Keratinocyte (primary cell): ENCODE measurements at regions not wholly inside any gene's neighbourhood (a gene's known extent, or its start where the extent isn't known, plus 50 kb on each side); places are given as distances from the start of the nearest gene placed in this dataset.

Experiments used
- DNase-seq: peaks from one replicate; pipeline ENCODE4 v3.0.0-alpha.2; 2011; ENCODE audit warnings: low read depth, missing footprints, low spot score
- FAIRE-seq: peaks from 2 replicates; lab custom pipeline; 2011; peaks lifted over from hg19 to GRCh38; lab: Jason Lieb, UNC
- H2AFZ ChIP-seq: 2 replicates; pipeline ENCODE4 v1.6.0; 2012; ENCODE audit warnings: low read length, control low read depth, inconsistent platforms; ENCODE audit not compliant: control insufficient read depth
- H3K27ac ChIP-seq: 2 replicates; pipeline ENCODE4 v1.5.1; 2011; ENCODE audit warnings: low read length; ENCODE audit not compliant: control insufficient read depth, insufficient read depth
- H3K27me3 ChIP-seq: 3 replicates; pipeline ENCODE4 v1.6.0; 2011; ENCODE audit warnings: low read length; ENCODE audit not compliant: control insufficient read depth, insufficient read depth; ENCODE audit errors: extremely low read depth
- H3K36me3 ChIP-seq, 2 experiments: 2 replicates in 1 of 2; 3 replicates in 1 of 2; pipeline ENCODE4 v1.5.1; 2011; ENCODE audit warnings: low read length in 2 of 2, mild to moderate bottlenecking in 1 of 2; ENCODE audit not compliant: control insufficient read depth in 2 of 2, insufficient read depth in 2 of 2; ENCODE audit errors: extremely low read depth in 1 of 2
- H3K4me1 ChIP-seq: 3 replicates; pipeline ENCODE4 v1.5.1; 2011; ENCODE audit warnings: low read length; ENCODE audit not compliant: control insufficient read depth, insufficient read depth; ENCODE audit errors: extremely low read depth
- H3K4me2 ChIP-seq: 3 replicates; pipeline ENCODE4 v1.6.0; 2011; ENCODE audit warnings: low read depth, low read length; ENCODE audit not compliant: control insufficient read depth, insufficient read depth; ENCODE audit errors: extremely low read depth
- H3K4me3 ChIP-seq, 3 experiments: fragments of 200-600 bp in 1 of 3; sonication (generic) in 1 of 3; 2 replicates in 2 of 3; 3 replicates in 1 of 3; pipeline ENCODE4 v1.5.1; 2011 to 2016; ENCODE audit warnings: low read length in 3 of 3, mild to moderate bottlenecking in 3 of 3, control low read depth in 2 of 3, inconsistent platforms in 1 of 3, low read depth in 1 of 3, mixed read lengths in 1 of 3, mixed run types in 1 of 3, moderate library complexity in 1 of 3; ENCODE audit not compliant: control insufficient read depth in 2 of 3, insufficient read depth in 2 of 3; ENCODE audit errors: extremely low read depth in 1 of 3
- H3K79me2 ChIP-seq: 2 replicates; pipeline ENCODE4 v1.6.0; 2012; ENCODE audit warnings: low read length; ENCODE audit not compliant: control insufficient read depth, insufficient read depth
- H3K9ac ChIP-seq: 3 replicates; pipeline ENCODE4 v1.6.0; 2011; ENCODE audit warnings: low read length; ENCODE audit not compliant: control insufficient read depth, insufficient read depth; ENCODE audit errors: extremely low read depth
- H3K9me1 ChIP-seq: 3 replicates; pipeline ENCODE4 v1.6.0; 2011; ENCODE audit warnings: low read length; ENCODE audit not compliant: control insufficient read depth, insufficient read depth; ENCODE audit errors: extremely low read depth
- H3K9me3 ChIP-seq: 2 replicates; pipeline ENCODE4 v1.5.1; 2012; ENCODE audit warnings: low read depth, low read length; ENCODE audit not compliant: control insufficient read depth
- H4K20me1 ChIP-seq: 3 replicates; pipeline ENCODE4 v1.6.0; 2011; ENCODE audit warnings: low read length; ENCODE audit not compliant: control insufficient read depth, insufficient read depth; ENCODE audit errors: extremely low read depth
- EZH2 ChIP-seq: IDR thresholded peaks from one replicate; pipeline ENCODE4 v1.6.1; 2012; ENCODE audit warnings: inconsistent platforms, mild to moderate bottlenecking, low read length, moderate library complexity
- dilution Hi-C: fragments of 300-500 bp; cut with MboI; formaldehyde crosslinking; loops from one replicate; pipeline ENCODE4 v1.7.0; 2020; ENCODE audit warnings: low sequenced_read_pairs; ENCODE audit not compliant: extremely low pct_ligation_motif_present
- TF ChIP-seq, protein P1 (sequence below), 3 experiments: IDR thresholded peaks in 1 of 3; conservative IDR thresholded peaks in 1 of 3; optimal IDR thresholded peaks in 1 of 3; 2 replicates in 2 of 3; 3 replicates in 1 of 3; pipeline versions ENCODE3 to v1.5.1; 2011; ENCODE audit warnings: low read length in 3 of 3, mild to moderate bottlenecking in 3 of 3, moderate library complexity in 2 of 3, control low read depth in 1 of 3, inconsistent platforms in 1 of 3; ENCODE audit not compliant: insufficient read depth in 2 of 3; ENCODE audit errors: extremely low read depth in 1 of 3

DNA sequence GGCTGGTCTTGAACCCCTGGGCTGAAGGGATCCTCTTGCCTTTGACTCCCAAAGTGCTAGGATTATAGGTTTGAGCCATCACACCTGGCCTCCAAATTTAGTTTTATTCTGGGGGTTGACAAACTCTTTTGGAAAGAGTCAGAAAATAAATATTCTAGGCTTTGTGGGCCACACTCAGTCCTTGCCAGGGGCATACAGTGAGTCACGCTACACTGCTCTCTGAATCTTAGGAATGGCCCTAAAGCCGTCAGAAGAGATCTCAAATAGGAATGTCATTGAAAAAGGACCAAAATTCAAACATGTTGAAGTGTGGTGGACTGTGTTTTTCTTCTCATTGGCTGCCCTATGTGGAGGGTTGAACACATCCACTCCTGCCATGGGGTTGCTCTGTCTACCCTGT lies 127.7 kb upstream of the BASP1 start:
- dilution Hi-C loops, result no loop called here

DNA sequence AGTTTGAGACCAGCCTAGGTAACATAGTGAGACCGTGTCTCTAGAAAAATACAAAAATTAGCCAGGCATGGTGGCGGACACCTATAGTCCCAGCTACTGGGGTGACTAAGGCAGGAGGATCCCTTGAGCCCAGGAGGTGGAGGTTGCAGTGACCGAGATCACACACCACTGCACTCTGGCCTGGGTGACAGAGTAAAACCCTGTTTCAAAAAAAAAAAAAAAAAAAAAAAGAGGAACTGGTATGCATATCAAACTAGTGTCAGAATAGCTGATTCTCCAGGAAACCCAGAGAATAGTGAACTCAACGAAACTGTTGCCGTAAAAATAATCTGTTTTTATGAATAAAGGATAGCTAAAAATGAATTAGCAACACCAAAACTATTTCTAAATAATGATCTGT lies 126.6 kb upstream of the BASP1 start:
- no peaks in the 10 kb centered on the region for H3K9me1 ChIP-seq
- H3K36me3 ChIP-seq, result no peaks in the 10 kb centered on the region
- no peaks in the 10 kb centered on the region for H3K27me3 ChIP-seq
- no peak overlapping the region for H3K4me2 ChIP-seq
- no peak overlapping the region for H2AFZ ChIP-seq
- H3K4me1 ChIP-seq, result peaks cover 11% of the 10 kb centered on the region
- TF ChIP-seq, protein P1, sequence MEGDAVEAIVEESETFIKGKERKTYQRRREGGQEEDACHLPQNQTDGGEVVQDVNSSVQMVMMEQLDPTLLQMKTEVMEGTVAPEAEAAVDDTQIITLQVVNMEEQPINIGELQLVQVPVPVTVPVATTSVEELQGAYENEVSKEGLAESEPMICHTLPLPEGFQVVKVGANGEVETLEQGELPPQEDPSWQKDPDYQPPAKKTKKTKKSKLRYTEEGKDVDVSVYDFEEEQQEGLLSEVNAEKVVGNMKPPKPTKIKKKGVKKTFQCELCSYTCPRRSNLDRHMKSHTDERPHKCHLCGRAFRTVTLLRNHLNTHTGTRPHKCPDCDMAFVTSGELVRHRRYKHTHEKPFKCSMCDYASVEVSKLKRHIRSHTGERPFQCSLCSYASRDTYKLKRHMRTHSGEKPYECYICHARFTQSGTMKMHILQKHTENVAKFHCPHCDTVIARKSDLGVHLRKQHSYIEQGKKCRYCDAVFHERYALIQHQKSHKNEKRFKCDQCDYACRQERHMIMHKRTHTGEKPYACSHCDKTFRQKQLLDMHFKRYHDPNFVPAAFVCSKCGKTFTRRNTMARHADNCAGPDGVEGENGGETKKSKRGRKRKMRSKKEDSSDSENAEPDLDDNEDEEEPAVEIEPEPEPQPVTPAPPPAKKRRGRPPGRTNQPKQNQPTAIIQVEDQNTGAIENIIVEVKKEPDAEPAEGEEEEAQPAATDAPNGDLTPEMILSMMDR (optimal IDR thresholded peaks at IDR 0.05 in 1 of 3, IDR thresholded peaks at IDR 0.05 in 1 of 3, conservative IDR thresholded peaks at IDR 0.05 in 1 of 3; ENCODE audit: extremely low read depth in 1 of 3, insufficient read depth in 2 of 3, low read length in 3 of 3), result no peak
- TF ChIP-seq EZH2, result no peak
- FAIRE-seq (no peak), DNase-seq (no peak)
- no peaks in the 10 kb centered on the region for H3K79me2 ChIP-seq
- no peak overlapping the region for H3K9ac ChIP-seq
- H3K27ac ChIP-seq, result no peak overlapping the region
- dilution Hi-C loops, result no loop called here
- H3K9me3 ChIP-seq, result no peaks in the 10 kb centered on the region
- H4K20me1 ChIP-seq, result no peaks in the 10 kb centered on the region
- no peak overlapping the region for H3K4me3 ChIP-seq

More for the DNA sequence above, 127.7 kb upstream of the BASP1 start:
- Histone ChIP-seq H3K9me3 (no peaks in the 10 kb centered on the region), H4K20me1 (no peaks in the 10 kb centered on the region), H3K79me2 (no peaks in the 10 kb centered on the region), H3K27me3 (no peaks in the 10 kb centered on the region), H3K4me2 (no peak overlapping the region), H3K4me1 (peaks cover 11% of the 10 kb centered on the region), H3K9me1 (no peaks in the 10 kb centered on the region), H3K9ac (no peak overlapping the region), H3K27ac (no peak overlapping the region), H3K4me3 (no peak overlapping the region), H2AFZ (peak overlapping the region; percentile 41), H3K36me3 (no peaks in the 10 kb centered on the region)
- DNase-seq (no peak), FAIRE-seq (peak; percentile 63)
- TF ChIP-seq, protein P1 (optimal IDR thresholded peaks at IDR 0.05 in 1 of 3, IDR thresholded peaks at IDR 0.05 in 1 of 3, conservative IDR thresholded peaks at IDR 0.05 in 1 of 3; ENCODE audit: extremely low read depth in 1 of 3, insufficient read depth in 2 of 3, low read length in 3 of 3), result no peak
- no peak for TF ChIP-seq EZH2
